ENCODE measurements at regions not wholly inside any gene's neighbourhood (a gene's known extent, or its start where the extent isn't known, plus 50 kb on each side); places are given as distances from the start of the nearest gene placed in this dataset.

DNA sequence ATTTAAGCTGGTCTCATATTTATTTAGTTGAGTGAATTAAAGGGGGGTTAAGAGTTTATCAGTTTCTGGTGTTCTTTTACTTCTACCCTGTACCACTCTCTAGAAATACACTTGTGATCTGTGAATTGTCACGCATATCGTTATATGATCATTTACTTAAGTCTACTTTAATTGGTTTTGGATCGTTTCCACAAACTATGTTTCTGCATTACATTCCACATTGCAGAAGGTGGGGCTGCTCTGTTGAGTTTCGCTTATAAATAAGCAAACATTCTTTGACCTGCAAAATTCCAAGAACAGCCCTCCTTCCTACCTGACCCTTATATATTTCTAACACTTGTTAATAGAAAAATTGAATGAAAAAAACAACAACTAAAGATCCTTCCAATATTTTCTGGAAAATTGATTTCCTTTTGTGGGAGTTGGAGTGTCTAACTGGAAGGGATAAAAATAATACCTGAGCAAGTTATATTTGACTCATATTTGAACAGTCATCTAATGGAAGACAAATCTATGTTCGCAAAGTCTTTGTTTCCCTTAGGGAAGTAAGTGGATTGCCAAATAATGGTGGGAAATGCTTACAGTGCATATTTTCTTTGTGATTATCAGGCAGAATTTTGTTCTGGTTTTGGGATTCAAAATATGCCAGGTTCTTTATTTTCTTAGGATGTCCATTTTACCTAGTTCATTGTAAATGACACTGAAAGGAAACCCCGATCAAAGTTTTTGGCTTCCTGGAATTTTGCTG lies 152.7 kb downstream of the RELL1 start:
- no peaks in the 10 kb centered on the region for H3F3A ChIP-seq (ENCODE audit: low read depth)
- H2AFZ ChIP-seq (replicated peaks) = no peak overlapping the region
- TF ChIP-seq, protein P1, sequence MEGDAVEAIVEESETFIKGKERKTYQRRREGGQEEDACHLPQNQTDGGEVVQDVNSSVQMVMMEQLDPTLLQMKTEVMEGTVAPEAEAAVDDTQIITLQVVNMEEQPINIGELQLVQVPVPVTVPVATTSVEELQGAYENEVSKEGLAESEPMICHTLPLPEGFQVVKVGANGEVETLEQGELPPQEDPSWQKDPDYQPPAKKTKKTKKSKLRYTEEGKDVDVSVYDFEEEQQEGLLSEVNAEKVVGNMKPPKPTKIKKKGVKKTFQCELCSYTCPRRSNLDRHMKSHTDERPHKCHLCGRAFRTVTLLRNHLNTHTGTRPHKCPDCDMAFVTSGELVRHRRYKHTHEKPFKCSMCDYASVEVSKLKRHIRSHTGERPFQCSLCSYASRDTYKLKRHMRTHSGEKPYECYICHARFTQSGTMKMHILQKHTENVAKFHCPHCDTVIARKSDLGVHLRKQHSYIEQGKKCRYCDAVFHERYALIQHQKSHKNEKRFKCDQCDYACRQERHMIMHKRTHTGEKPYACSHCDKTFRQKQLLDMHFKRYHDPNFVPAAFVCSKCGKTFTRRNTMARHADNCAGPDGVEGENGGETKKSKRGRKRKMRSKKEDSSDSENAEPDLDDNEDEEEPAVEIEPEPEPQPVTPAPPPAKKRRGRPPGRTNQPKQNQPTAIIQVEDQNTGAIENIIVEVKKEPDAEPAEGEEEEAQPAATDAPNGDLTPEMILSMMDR (IDR thresholded peaks at IDR 0.05) = no peak
- TF ChIP-seq EZH2 (IDR thresholded peaks at IDR 0.05) (no peak), EZH2phosphoT487 (IDR thresholded peaks at IDR 0.05) (no peak)
- peaks cover 3% of the 10 kb centered on the region for H3K9me3 Mint-ChIP-seq
- H3K27me3 Mint-ChIP-seq (ENCODE audit: insufficient read depth, low read depth) = no peaks in the 10 kb centered on the region
- H3K36me3 Mint-ChIP-seq = no peaks in the 10 kb centered on the region
- no peak overlapping the region for H3K27ac Mint-ChIP-seq
- DNase-seq (ENCODE audit: low spot score) = no peak
- peaks cover 2% of the 10 kb centered on the region for H3K4me1 Mint-ChIP-seq
- H3K9ac ChIP-seq = no peak overlapping the region
- no peak overlapping the region for H3K27ac ChIP-seq
- H3K36me3 ChIP-seq = no peaks in the 10 kb centered on the region
- H4K20me1 ChIP-seq (ENCODE audit: low read depth) = no peaks in the 10 kb centered on the region
- no peak overlapping the region for H3K4me3 ChIP-seq
- H3K9me3 ChIP-seq (ENCODE audit: low read depth) = no peaks in the 10 kb centered on the region
- no peaks in the 10 kb centered on the region for H3K79me2 ChIP-seq (ENCODE audit: low read depth)
- H3K4me1 ChIP-seq = peaks cover 9% of the 10 kb centered on the region
- no peak overlapping the region for H3K4me3 Mint-ChIP-seq
- H3K4me2 ChIP-seq = no peak overlapping the region
- H3K27me3 ChIP-seq = no peaks in the 10 kb centered on the region

DNA sequence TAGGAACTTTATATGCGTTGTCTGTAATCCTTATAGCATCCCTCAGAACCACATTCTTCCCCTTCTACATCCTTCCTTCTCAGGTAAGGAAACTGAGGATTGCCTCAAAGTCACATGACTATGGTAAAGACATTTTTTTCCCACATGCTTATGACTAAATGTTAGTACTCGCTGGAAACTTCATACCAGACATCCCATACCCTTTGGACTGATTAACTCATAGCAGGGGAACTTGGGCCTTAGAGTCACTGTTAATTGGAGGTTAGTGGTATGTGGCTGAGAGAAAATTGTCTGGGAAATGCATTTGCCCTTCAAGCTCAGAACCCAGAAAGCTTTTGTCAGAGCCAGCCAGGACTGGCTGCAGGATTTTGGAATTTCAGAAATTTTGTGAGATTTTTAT lies 155.0 kb downstream of the RELL1 start:
- Histone ChIP-seq H3K9me3 (ENCODE audit: low read depth) (no peaks in the 10 kb centered on the region), H4K20me1 (ENCODE audit: low read depth) (no peaks in the 10 kb centered on the region), H3K27me3 (no peaks in the 10 kb centered on the region), H3K4me2 (no peak overlapping the region), H3K4me3 (no peak overlapping the region), H3K4me1 (peaks cover 9% of the 10 kb centered on the region), H3K79me2 (ENCODE audit: low read depth) (no peaks in the 10 kb centered on the region), H3K36me3 (no peaks in the 10 kb centered on the region), H3K9ac (no peak overlapping the region), H2AFZ (replicated peaks) (no peak overlapping the region), H3K27ac (no peak overlapping the region), H3F3A (ENCODE audit: low read depth) (no peaks in the 10 kb centered on the region)
- no peaks in the 10 kb centered on the region for H3K36me3 Mint-ChIP-seq
- no peak for DNase-seq (ENCODE audit: low spot score)
- TF ChIP-seq EZH2 (IDR thresholded peaks at IDR 0.05) (no peak), EZH2phosphoT487 (IDR thresholded peaks at IDR 0.05) (no peak)
- TF ChIP-seq, protein P1 (IDR thresholded peaks at IDR 0.05) = no peak
- no peak overlapping the region for H3K4me3 Mint-ChIP-seq
- no peak overlapping the region for H3K27ac Mint-ChIP-seq
- H3K9me3 Mint-ChIP-seq = peaks cover 3% of the 10 kb centered on the region
- H3K27me3 Mint-ChIP-seq (ENCODE audit: insufficient read depth, low read depth) = no peaks in the 10 kb centered on the region
- H3K4me1 Mint-ChIP-seq = peaks cover 2% of the 10 kb centered on the region

DNA sequence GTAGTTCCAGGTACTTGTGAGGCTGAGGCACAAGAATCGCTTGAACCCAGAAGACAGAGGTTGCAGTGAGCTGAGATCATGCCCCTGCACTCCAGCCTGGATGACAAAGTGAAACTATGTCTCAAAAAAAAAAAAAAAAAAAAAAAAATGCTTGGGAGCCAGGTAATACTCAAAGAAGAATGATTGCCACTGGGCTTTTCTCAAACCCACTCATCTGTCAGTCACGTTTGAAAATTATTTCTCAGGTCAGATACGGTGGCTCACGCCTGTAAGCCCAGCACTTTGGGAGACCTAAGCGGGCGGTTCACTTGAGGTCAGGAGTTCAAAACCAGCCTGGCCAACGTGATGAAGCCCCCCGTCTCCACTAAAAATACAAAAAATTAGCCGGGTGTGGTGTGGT lies 155.7 kb downstream of the RELL1 start:
- Mint-ChIP-seq H3K36me3 (no peaks in the 10 kb centered on the region), H3K9me3 (peaks cover 3% of the 10 kb centered on the region), H3K27ac (no peak overlapping the region), H3K4me1 (peaks cover 2% of the 10 kb centered on the region), H3K4me3 (no peak overlapping the region), H3K27me3 (ENCODE audit: insufficient read depth, low read depth) (no peaks in the 10 kb centered on the region)
- Histone ChIP-seq H3K4me3 (no peak overlapping the region), H3K27me3 (no peaks in the 10 kb centered on the region), H3K9ac (no peak overlapping the region), H3K79me2 (ENCODE audit: low read depth) (no peaks in the 10 kb centered on the region), H2AFZ (replicated peaks) (no peak overlapping the region), H3K4me2 (no peak overlapping the region), H3K4me1 (peaks cover 9% of the 10 kb centered on the region), H3K36me3 (no peaks in the 10 kb centered on the region), H3K27ac (no peak overlapping the region), H4K20me1 (ENCODE audit: low read depth) (no peaks in the 10 kb centered on the region), H3F3A (ENCODE audit: low read depth) (no peaks in the 10 kb centered on the region), H3K9me3 (ENCODE audit: low read depth) (no peaks in the 10 kb centered on the region)
- DNase-seq (ENCODE audit: low spot score) = no peak
- TF ChIP-seq EZH2phosphoT487 (IDR thresholded peaks at IDR 0.05) (no peak), EZH2 (IDR thresholded peaks at IDR 0.05) (no peak)
- TF ChIP-seq, protein P1 (IDR thresholded peaks at IDR 0.05) = no peak

Measured in neural progenitor cell (in vitro differentiated cells).